ENCODE measurements at regions not wholly inside any gene's neighbourhood (a gene's known extent, or its start where the extent isn't known, plus 50 kb on each side); places are given as distances from the start of the nearest gene placed in this dataset.

DNA sequence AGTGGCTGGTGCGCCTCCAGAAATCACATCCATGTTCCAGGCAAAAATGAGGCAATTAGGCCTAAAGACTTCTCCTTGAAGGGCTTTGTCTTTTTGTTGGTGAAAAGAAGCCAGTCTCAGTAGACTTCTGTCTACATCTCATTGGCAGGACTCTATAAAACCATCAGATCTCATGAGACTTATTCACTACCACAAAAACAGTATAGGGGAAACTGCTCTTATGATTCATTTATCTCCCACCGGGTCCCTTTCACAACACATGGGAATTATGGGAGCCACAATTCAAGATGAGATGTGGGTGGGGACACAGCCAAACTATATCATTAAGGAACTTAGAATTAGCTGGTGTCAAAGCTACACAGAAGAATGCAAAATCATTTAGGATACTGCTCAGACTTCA is 77.7 kb upstream of the SNX2 start:
- DNase-seq (ENCODE audit: extremely low spot score) = no peak
- ChIA-PET CTCF (no interaction called here), POLR2A (no interaction called here)
- TF ChIP-seq BHLHE40 (IDR thresholded peaks at IDR 0.05; ENCODE audit: borderline replicate concordance) (no peak), SP1 (IDR thresholded peaks at IDR 0.05) (no peak), ELF4 (IDR thresholded peaks at IDR 0.05) (no peak), ZNF384 (IDR thresholded peaks at IDR 0.05) (no peak), TARDBP (IDR thresholded peaks at IDR 0.05) (no peak), CTBP1 (IDR thresholded peaks at IDR 0.05; ENCODE audit: borderline replicate concordance) (no peak), NFRKB (IDR thresholded peaks at IDR 0.05) (no peak), ARNT (IDR thresholded peaks at IDR 0.05) (no peak), L3MBTL2 (conservative IDR thresholded peaks at IDR 0.05) (no peak), LEF1 (IDR thresholded peaks at IDR 0.05; ENCODE audit: borderline replicate concordance) (no peak), FOXA1 (IDR thresholded peaks at IDR 0.05) (no peak), HDGF (IDR thresholded peaks at IDR 0.05; ENCODE audit: borderline replicate concordance) (no peak), FOXM1 (IDR thresholded peaks at IDR 0.05; ENCODE audit: borderline replicate concordance) (no peak), FOXK2 (IDR thresholded peaks at IDR 0.05) (no peak)
- TF ChIP-seq, protein P1, sequence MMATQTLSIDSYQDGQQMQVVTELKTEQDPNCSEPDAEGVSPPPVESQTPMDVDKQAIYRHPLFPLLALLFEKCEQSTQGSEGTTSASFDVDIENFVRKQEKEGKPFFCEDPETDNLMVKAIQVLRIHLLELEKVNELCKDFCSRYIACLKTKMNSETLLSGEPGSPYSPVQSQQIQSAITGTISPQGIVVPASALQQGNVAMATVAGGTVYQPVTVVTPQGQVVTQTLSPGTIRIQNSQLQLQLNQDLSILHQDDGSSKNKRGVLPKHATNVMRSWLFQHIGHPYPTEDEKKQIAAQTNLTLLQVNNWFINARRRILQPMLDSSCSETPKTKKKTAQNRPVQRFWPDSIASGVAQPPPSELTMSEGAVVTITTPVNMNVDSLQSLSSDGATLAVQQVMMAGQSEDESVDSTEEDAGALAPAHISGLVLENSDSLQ (IDR thresholded peaks at IDR 0.05) = no peak

DNA sequence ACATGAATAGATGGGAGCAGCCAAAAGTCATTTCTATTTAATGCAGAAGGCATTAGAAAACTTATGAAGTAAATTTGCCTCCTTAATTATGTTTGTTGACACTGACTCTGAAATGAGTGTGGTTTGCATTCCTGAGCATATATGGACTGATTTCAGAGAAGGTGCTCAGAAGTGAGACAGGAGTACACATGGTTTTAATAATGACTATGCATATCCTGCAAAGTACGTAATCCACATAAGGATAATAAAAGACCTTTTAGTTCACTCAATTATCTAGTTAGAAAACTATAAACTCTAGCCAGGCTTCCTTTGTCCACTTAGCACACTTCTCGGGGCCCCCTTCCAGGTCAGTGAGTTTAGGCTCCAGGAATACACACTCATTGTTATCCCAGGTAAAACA is 75.7 kb upstream of the SNX2 start:
- CTCF ChIA-PET = no interaction called here
- no peak for DNase-seq (ENCODE audit: extremely low spot score)
- POLR2A ChIA-PET = no interaction called here

DNA sequence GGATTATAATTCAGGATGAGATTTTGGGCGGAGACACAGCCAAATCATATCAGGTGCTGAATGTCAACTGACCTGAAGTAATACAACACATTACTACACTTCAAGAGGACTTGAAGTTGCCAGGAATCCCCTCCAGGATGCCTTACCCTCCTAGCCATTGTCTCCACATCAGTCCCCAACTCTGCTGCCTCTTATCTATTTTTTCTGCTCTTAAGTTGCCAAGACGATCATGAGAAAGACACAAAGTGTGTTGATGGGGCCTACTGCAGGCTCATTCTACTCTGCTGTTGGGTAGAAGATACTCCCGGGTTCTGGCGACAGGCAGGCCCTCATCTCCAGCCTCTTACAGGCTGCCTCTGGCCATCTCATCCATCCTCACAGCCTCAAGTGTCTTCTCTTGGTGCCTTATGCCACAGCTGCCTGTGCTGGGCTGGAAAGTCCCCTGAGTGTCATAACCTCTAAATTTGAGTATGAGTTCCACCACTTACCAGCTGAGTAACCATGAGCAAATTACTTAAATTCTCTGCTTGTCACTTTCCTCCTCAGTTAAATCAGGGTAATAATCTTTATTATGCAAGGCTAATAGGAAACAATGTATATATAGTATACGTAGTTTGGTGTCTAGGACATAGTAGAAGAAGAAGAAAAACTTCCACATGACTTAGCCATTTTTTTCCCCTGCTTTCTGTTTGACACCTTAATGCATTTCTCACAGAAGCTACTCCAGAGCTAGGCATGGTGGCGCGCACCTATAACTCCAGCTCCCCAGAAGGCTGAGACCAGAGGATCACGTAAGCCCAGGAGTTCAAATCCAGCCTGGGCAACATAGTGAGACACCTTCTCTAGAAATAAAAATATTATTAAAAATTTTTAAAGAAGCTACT is 73.0 kb upstream of the SNX2 start:
- ChIA-PET CTCF (no interaction called here), POLR2A (no interaction called here)
- DNase-seq (ENCODE audit: extremely low spot score) = no peak
- no peak for TF ChIP-seq FOXA1 (IDR thresholded peaks at IDR 0.05)
- TF ChIP-seq SUZ12 (IDR thresholded peaks at IDR 0.05) = no peak
- TF ChIP-seq BHLHE40 (IDR thresholded peaks at IDR 0.05; ENCODE audit: borderline replicate concordance) = no peak
- no peak for TF ChIP-seq ELF4 (IDR thresholded peaks at IDR 0.05)
- TF ChIP-seq FOXM1 (IDR thresholded peaks at IDR 0.05; ENCODE audit: borderline replicate concordance) = no peak
- no peak for TF ChIP-seq CTBP1 (IDR thresholded peaks at IDR 0.05; ENCODE audit: borderline replicate concordance)
- TF ChIP-seq ZNF384 (IDR thresholded peaks at IDR 0.05) = no peak
- no peak for TF ChIP-seq ARNT (IDR thresholded peaks at IDR 0.05)
- TF ChIP-seq HDGF (IDR thresholded peaks at IDR 0.05; ENCODE audit: borderline replicate concordance) = no peak
- TF ChIP-seq FOXK2 (IDR thresholded peaks at IDR 0.05) = no peak
- no peak for TF ChIP-seq LEF1 (IDR thresholded peaks at IDR 0.05; ENCODE audit: borderline replicate concordance)
- no peak for TF ChIP-seq TARDBP (IDR thresholded peaks at IDR 0.05)
- TF ChIP-seq NFRKB (IDR thresholded peaks at IDR 0.05) = no peak
- no peak for TF ChIP-seq SP1 (IDR thresholded peaks at IDR 0.05)
- no peak for TF ChIP-seq L3MBTL2 (conservative IDR thresholded peaks at IDR 0.05)
- TF ChIP-seq, protein P1 (IDR thresholded peaks at IDR 0.05) = no peak

More for the DNA sequence above, 75.7 kb upstream of the SNX2 start:
- TF ChIP-seq CTBP1 (IDR thresholded peaks at IDR 0.05; ENCODE audit: borderline replicate concordance) = no peak

DNA sequence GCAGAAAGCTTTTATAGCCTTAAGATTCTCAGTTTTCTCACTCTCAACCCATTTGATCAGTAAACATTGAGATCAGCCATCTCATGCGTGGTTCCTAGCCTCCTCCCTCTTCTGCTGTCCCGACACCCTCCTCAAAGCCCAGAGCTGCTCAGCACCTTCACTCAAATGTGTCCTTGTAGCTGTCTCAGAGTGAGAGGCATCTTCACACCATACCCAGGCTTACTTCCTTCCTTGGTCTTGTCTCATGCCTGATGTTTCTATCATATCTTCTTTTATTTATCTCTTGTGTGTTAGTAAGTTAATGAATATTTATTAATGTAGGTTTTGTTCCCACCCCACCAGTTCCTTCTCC is 72.4 kb upstream of the SNX2 start:
- DNase-seq (ENCODE audit: extremely low spot score) = no peak
- TF ChIP-seq ELF4 (IDR thresholded peaks at IDR 0.05) (no peak), FOXK2 (IDR thresholded peaks at IDR 0.05) (no peak), ZNF384 (IDR thresholded peaks at IDR 0.05) (no peak), SP1 (IDR thresholded peaks at IDR 0.05) (no peak), ARNT (IDR thresholded peaks at IDR 0.05) (no peak)
- ChIA-PET POLR2A (no interaction called here), CTCF (no interaction called here)

DNA sequence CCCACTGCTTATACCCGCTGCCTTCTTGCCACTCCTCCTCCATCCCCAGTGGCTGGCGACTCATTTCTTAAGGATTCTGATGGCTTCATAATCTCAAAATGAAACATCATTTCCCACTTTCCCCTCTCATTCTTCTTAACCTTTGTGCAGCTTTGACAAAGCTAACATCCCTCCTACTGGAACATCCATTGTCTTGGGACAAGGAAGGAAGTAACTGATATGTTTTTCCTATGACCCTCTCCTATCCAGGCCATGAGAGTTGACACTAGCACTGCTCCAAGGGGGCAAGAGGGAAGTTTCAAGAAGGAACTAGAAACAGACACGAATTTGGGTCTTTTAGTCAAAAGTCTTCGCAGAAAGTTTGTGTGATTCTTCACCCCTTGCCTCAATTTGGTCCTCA is 71.7 kb upstream of the SNX2 start:
- DNase-seq (ENCODE audit: extremely low spot score) = no peak
- POLR2A ChIA-PET = no interaction called here
- CTCF ChIA-PET = interaction anchor here (0.7 kb wide), 1 partner anchor 187 kb away, joined by 3 read pairs; no protein-coding TSS in a partner anchor
- TF ChIP-seq CTBP1 (IDR thresholded peaks at IDR 0.05; ENCODE audit: borderline replicate concordance) (no peak), SP1 (IDR thresholded peaks at IDR 0.05) (no peak), ARNT (IDR thresholded peaks at IDR 0.05) (no peak), NFRKB (IDR thresholded peaks at IDR 0.05) (no peak), LEF1 (IDR thresholded peaks at IDR 0.05; ENCODE audit: borderline replicate concordance) (no peak), TARDBP (IDR thresholded peaks at IDR 0.05) (no peak), L3MBTL2 (conservative IDR thresholded peaks at IDR 0.05) (no peak), HDGF (IDR thresholded peaks at IDR 0.05; ENCODE audit: borderline replicate concordance) (no peak), BHLHE40 (IDR thresholded peaks at IDR 0.05; ENCODE audit: borderline replicate concordance) (no peak), ZNF384 (IDR thresholded peaks at IDR 0.05) (no peak)
- TF ChIP-seq, protein P1 (IDR thresholded peaks at IDR 0.05) = no peak

DNA sequence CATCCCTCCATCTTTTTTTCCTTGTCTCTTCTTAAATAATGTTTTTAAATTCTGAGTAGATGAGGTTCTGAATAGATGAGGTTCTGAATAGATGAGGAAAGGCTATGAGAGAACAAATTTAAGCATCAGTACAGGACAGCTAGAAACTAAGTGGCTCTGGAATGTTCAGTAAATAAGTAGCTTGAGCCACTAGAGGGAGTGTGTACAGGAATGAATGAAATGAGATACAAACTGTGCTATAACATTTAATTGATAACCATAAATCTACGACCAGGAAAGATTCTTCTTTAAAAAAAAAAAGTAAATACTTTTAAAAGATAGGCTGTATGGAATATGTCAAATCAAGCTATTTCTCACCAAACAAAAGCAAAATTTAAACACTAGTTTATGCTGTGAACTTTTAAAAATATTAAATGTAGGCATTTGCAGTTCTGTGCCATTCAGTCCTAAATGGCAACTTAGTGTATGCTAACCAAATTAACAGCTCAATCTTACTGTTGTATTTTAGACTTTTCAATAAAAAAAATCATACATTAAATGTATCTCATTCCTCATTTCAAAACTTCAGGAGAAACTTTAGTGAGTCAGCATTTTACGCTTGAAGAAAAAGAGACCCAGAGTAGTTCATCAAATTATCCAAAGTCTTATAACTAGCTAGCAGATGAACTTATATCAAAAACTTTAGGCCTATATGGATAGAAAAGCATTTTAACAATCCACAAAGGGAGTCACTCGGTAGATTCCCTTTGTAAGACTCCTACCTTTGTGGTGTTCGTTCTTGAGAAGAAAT is 70.4 kb upstream of the SNX2 start:
- POLR2A ChIA-PET = no interaction called here
- TF ChIP-seq BHLHE40 (IDR thresholded peaks at IDR 0.05; ENCODE audit: borderline replicate concordance) = no peak
- TF ChIP-seq ARNT (IDR thresholded peaks at IDR 0.05) = no peak
- no peak for TF ChIP-seq ELF4 (IDR thresholded peaks at IDR 0.05)
- TF ChIP-seq NFRKB (IDR thresholded peaks at IDR 0.05) = no peak
- TF ChIP-seq L3MBTL2 (conservative IDR thresholded peaks at IDR 0.05) = no peak
- TF ChIP-seq SUZ12 (IDR thresholded peaks at IDR 0.05) = no peak
- no peak for TF ChIP-seq CTBP1 (IDR thresholded peaks at IDR 0.05; ENCODE audit: borderline replicate concordance)
- no peak for TF ChIP-seq SP1 (IDR thresholded peaks at IDR 0.05)
- no peak for TF ChIP-seq FOXA1 (IDR thresholded peaks at IDR 0.05)
- no peak for TF ChIP-seq TARDBP (IDR thresholded peaks at IDR 0.05)
- TF ChIP-seq FOXM1 (IDR thresholded peaks at IDR 0.05; ENCODE audit: borderline replicate concordance) = no peak
- CTCF ChIA-PET = interaction anchor here (0.5 to 1.5 kb wide), 16 partner anchors 9 to 666 kb away, joined by 3 to 10 read pairs (median 3); no protein-coding TSS in a partner anchor
- peak; percentile 28 for DNase-seq (ENCODE audit: extremely low spot score)
